ENCODE measurements at regions not wholly inside any gene's neighbourhood (a gene's known extent, or its start where the extent isn't known, plus 50 kb on each side); places are given as distances from the start of the nearest gene placed in this dataset.

DNA sequence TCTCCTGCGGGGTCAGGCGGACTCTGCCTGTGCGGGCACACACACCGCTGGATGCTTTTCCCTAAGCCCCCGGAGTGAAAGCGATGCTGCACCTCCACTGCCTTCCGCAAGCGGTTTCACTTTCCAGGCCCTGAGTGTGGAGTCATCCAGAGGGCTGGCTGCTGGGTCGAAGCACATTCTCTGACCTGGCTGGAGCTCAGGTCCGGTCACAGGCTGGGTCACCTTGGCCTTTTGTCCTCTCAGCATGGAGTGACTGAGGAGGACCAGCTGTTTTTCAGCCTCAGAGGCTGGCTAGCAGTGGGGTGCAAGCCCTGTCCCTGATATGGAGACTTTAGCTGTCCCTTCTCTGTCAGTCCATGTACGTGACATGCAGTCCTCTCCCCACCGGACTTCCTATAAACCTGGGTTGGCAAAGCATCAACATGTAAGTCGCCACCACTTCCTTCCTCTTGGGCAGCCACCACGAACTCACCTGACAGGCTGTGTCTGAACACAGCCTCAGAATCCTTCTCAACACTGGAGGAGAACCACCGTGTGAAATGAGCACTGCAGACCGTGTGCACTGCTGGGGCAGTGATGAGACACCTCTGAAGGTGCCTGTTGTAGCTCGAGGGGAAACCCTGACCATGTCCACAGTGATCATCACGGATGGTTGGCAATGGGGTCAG lies 51.3 kb downstream of the GADD45G start:
- intact Hi-C loops (cut with DNase I) = no loop called here

DNA sequence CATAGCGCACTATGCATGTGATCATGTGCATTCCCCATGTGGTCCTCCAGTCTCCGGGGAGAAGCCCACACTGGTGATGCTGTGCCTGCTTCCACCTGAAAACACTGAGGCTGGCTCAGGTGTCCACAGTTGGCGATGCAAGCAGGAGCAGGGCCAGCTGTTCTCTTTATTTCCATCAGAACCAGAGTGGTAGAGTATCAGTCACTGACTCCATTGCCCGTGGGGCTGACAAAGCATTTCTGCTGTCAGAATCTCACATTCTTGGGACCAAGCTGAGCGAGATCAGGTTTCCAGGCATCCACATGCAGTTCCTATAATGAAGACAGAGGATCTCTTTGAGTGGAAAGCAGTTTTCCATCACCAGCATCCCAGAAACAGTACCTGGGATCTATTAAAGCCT lies 52.5 kb downstream of the GADD45G start:
- intact Hi-C loops (cut with DNase I) = no loop called here
- DNase-seq = no peak

More for the DNA sequence above, 51.3 kb downstream of the GADD45G start:
- peak in 1 of 10 donors; percentile 79 for DNase-seq

DNA sequence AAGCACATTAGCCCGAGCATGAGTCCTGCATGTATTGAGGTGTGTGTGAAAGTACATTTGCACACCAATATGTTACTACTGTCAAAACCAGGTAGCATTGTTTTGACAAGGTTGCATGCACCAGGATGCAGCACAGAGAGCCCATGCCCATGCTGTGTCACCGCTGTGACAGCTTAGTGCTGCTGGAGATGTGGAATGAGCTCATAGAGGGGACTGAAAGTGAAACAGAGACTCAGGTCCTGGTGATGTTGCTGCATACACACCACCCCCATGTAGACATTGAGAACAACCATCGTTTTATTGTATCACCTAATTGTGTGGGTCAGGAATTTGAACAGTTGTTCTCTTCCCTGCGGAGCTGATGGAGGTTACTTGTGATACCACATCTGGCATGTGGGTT lies 53.0 kb downstream of the GADD45G start:
- intact Hi-C loops (cut with DNase I) = no loop called here
- DNase-seq = peak in 1 of 10 donors; percentile 20

DNA sequence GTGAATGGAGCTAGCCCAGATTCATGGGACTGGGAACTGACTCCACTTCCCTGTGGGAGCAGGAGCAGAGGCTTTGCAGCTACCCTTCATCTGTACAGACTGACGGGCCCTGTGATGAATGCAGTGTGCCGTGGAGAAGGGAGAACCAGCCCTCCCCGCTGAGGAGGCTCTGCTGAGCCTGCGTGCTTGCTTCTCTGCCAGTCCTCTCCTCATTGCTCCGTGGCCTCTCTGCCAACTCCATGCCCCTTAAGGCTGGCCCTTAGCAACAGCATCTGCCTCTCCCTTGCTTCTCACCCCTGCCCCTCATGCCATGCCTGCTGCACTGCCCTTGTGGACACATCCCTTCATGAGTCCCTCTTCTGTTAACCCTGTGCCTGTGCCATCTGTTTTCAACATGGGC lies 53.6 kb downstream of the GADD45G start:
- intact Hi-C loops (cut with DNase I) = no loop called here
- peak in 1 of 10 donors; percentile 81 for DNase-seq

DNA sequence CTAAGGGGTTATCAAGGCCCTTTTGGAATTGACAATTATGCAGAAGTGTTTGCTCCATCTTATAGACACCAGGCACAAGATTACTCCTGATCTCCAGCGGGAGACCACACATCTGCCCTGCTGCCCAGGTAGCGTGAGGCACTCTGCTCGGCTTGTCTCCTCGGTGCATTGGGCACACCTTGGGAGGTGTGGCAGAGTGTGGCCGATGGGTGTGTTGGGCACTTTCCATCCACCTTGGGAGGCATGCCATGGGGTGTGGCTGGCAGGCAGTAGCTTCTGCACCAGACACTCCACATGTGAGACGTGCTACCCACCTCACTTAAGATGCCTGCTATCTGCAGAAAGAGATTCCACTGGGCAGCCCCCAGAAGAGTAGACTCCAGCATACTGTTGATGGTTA lies 54.1 kb downstream of the GADD45G start:
- intact Hi-C loops (cut with DNase I) = no loop called here
- DNase-seq = peak in 1 of 10 donors; percentile 62

DNA sequence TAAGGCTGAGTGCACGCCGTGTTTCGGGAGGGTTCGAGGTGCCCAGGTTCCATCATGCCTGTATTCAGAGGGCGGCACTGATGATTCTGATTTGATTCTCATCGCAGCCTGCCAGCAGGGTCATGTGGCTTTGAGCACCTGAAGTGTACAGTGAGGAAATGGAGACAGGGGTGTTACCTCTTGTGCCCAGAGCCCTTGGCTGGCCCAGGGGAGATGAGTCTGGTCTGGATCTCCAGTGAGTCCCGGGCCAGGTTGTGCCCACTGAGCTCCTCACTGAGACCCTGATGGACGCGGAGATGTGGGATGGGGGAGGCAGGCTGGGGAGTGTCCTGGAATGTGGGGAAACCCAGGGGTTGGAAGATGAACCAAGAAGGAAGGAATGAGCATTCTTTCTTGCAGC lies 54.7 kb downstream of the GADD45G start:
- DNase-seq = peak in 1 of 10 donors; percentile 62
- intact Hi-C loops (cut with DNase I) = no loop called here

DNA sequence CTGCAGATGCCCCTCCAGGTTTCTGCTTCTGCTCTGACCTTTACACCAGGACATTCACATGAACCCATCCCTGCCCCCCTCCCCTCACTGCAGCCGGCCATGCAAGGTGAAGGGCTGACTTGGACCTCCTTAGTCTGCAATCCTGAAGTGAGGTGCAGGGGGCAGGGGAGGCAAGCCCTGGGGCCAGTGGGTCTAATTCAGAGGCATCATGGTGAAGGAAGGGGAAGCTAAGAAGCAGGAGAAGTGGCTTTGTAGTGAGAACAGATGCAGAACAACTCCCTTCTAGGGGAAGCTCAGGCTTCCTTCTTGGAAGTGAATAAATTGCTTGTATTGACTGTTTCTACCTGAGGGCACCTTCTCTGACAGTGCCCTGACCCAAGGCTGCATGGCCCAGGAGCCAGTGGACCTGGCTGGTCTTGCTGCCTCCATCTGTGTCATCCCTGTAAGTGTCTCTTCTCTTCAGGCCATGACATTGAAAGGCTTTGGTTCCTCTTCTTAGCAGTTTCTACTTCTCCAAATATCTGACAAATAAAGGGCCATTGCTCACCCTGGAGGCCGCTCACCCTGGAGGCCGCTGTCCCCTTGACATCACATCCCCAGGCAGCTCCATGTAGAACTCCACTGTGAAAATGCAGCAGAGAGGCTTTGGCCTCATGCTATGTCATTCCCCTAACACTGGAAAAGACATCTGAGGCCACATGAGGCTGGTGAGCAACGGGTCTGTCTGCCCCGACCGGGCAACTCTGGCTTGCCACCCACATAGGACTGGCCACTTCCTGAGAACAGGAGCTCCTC lies 55.3 kb downstream of the GADD45G start:
- intact Hi-C loops (cut with DNase I) = loop anchor here (2.0 kb wide), 1 partner anchor 53 kb away; no protein-coding TSS in a partner anchor
- DNase-seq = peak in 1 of 10 donors; percentile 54

DNA sequence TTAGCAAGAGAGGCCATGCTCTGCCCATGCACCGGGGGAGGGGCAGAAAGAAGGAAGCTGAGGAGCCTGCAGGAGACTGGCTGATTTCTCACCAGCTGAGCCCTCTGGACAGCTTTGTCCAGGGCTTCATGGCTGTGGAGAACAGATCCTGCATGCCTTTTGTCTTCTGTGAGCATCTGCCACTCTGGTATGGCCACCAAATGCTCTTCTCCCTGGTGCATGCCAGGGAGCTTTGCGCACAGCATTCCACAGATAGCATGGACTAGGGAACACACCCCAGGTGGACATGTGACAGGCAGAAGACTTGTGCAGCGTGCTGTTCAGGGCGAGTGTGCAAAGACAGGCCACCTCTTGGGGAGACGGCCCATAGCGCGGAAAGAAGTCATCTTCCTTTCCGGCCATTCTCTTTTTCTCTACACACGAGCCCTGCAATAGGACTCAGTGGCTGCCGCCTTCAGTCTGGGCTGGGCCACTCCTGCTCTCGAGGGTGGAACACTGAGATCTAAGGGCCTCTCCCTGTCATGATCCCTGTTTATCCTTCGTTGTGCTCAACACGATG lies 56.7 kb downstream of the GADD45G start:
- DNase-seq = peak in 1 of 10 donors; percentile 79
- intact Hi-C loops (cut with DNase I) = loop anchor here (2.0 kb wide), 1 partner anchor 55 kb away; no protein-coding TSS in a partner anchor

DNA sequence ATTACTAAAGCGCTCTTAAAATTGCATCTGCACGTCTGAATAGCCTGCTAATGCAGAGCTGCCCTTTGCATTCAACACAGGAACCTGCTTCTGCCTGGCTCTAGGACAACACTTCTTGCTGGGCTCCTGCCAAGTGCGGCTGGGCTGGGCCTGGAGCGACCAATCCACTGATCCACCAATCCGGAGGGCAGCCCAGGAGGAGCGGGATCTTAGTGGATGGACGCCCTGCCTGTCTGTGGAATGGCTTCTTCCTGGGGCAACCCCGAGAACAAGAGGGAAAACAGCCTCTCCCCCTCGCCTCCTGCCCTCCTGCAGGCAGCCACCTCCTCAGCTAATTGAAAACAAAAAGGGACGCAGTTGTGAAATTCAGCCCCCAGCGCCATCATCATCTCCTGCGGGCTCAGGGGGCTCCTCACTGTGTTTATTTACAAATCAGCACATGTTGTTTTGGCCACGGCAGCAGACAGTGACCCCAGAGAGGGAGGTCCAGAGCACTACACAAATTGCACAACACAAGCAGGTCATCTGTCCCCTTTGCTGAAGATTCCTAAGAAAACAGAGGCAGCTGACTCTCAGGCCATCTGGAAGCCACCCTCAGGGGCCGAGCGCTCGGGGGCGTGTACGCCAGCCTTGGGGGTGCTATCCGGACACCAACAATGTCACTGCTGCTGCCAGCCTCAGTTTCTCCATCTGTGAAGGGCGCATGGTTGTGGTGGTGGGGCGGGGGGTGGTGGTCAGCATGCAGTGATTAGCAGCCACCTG lies 57.3 kb downstream of the GADD45G start:
- peak; percentile 93 to 99 (median 98) for DNase-seq
- intact Hi-C loops (cut with DNase I) = loop anchor here (2.0 kb wide), 1 partner anchor 55 kb away; no protein-coding TSS in a partner anchor

DNA sequence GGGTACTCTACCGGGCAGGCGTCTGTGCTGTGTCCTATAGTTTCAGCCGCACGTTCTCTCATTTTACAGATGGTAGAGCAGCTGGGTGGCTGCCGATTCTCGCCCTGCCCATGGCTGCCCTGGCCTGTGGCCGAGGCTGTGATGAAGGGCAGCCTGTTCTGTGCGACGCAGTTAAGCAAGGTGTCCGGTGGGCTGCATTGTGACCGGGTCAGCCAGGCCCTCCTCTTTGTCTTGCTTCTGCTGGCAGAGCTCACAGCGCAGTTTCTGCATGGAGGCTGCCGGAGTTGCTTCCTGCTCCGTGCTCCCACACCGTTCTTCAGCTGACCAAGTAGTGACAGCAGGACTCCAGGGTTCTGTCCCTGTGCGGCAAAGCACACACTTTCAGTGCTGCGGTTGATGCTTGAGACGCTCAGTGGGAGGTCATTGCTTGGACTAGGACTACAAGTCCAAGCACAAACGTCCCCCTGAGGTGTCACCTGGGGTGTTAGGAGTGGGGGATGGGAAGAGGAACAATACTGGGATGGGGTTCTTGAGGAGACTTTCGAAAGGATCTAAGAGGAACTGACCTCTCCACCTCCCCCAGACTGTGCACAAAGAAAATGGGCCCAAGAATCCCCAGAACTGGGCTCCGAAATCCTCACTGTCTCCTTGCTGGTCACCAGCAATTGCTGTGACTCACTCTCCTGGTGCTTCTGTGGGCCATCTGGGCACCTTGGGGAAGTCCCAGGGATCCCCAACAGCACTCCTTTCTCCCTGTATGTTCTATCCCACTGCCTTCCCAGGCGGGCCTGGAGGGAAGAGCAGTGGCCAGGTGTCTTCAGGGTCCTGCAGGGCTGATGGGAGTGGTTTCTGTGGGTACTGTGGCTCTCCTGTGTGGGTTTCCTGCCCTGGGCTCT lies 58.2 kb downstream of the GADD45G start:
- intact Hi-C loops (cut with DNase I) = no loop called here
- peak in 1 of 10 donors; percentile 74 for DNase-seq

DNA sequence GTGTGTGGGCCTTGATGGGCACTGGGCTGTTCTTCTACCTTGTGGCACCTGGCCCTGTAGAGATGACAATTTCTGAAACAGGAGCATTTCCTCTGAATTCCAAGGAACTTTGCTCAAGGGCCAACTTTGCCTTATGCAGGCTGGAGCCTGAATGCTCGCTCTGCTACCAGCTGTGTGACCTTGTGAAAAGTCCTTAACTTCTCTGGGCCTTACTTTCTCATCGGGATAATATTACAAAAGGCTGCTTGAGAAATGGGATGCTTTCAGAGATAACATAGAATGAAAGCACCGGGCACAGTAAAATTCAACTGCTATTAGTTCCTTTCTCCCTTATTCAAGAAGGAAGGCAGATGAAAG lies 58.8 kb downstream of the GADD45G start:
- intact Hi-C loops (cut with DNase I) = no loop called here
- DNase-seq = no peak

DNA sequence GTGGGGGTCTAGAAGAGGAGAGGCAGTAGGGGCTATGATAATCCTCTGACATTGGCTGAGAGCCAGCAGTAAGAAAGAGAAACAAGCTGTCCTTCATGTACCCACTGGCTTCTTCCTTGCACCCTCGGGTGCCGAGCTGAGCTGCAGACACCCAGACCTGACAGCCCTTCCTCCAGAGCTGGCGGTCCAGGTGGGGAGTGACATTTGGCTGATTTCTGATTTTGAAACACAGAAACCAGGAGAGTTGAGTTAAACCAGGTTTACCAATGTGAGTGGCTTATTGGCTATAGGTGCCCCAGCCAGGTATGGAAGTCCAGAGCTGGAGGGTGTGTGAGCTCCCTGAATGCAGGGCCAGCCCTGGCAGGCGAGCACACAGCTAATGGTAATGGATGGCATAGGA lies 59.2 kb downstream of the GADD45G start:
- DNase-seq = peak in 1 of 10 donors; percentile 54
- intact Hi-C loops (cut with DNase I) = no loop called here

DNA sequence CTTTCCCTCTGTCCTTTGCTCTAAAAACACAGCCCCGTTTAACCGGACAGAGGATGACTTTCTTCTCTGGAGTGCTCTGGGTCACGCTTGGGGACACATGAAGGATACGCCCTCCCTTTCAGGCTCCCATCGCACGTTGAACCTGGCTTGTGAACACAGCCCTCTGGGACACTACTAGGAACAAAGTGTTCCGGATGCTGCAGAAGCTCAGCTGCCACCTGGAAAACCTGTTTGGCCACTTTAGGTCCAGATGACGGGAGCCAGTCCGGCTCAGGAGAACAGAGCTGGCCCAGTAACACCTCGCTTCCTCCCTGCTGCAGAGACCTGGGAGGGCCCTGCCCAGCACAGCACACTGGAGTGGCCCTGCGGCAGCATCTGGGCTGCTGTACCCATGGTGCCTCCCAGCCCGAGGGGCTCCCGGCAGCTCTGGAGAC lies 60.1 kb downstream of the GADD45G start:
- intact Hi-C loops (cut with DNase I) = no loop called here
- peak in 1 of 10 donors; percentile 74 for DNase-seq

DNA sequence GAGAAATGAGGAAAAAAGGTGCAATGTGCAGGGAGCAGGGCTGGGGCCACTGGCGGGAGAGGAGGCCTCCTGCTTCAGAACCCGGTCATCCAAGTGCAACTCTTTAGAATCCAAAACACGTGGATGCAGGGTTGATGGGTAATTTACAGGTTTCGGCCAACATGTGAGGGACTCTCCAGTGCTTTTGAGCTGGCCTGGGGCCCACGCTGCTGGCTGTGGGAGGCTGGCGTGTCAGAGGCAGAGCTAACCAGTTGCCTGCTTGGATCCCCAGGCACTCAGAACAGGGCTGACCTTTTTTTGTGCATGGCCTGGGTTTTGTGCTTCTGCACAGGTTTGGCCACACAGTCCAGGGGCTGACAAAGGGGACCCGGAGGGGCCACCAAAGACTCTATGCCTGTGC lies 61.6 kb downstream of the GADD45G start:
- DNase-seq = peak in 1 of 10 donors; percentile 41
- intact Hi-C loops (cut with DNase I) = no loop called here

DNA sequence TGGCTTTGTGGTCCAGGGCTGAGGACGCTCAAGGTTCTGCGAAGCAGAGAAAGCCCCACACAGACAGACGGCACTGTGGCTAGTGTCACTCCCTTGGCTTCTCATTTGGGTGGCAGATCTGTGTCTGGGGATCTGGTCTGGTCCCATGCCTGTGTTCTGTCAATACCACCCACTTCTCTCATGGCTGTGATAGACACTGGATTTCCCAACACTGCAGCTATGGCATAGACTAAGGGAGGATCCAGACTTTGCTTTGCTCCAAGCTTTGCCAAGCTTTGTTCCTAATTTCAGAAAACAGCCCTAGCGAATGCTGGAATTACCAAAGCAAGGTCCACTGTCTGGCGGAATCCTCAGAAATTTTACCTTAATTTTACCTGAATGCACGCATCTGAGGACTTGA lies 62.1 kb downstream of the GADD45G start:
- intact Hi-C loops (cut with DNase I) = no loop called here
- no peak for DNase-seq

DNA sequence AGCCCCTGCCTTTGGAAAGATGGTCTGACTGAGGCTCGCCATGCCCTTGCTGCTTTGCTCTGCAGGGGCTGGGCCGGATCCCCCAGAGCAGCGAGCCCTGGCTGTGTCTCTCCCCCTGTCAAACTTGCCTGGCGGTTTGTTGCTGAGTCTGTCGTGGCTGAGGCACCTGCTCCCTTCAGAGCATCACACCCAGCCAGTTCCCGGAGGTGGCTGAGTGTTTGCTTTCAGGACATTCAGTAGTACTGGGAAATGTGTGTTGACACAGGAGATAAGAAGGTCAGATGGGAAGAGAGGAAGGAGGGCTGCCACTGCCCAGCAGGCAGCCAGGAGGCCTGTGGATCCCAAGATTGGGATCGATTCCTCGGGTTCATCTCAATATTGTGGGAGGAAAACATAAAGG lies 62.9 kb downstream of the GADD45G start:
- peak in 1 of 10 donors; percentile 45 for DNase-seq
- intact Hi-C loops (cut with DNase I) = no loop called here

DNA sequence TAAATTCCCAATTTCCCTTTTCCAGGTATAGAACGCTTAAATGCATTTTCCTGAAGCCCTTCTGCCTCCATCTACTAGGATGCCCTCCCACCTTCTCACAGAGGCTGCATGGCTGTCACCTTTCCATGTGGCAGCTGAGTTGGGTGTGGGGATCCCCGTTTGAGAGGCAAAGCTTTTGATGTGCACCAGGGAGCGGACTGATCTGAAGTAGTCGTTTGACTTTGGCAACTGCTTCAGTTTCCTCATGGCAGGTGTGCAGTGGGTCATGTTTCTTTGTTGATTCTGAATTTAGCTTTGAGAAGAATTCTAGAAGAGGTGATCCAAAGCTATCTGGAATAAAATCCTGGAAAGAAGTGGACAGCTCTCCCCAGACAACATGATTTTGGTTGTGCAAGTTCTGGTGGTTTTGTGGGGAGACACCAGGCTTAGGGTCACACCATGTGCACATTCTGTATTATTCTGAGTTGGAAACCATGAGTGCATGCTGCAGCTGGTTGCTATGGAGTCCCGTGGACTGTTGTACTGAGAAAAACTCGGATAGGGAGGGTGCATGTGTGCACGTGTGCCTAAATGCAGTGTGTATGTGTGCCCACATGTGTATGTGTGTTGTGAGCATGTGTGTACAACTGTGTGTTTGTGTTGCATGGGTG lies 63.5 kb downstream of the GADD45G start:
- intact Hi-C loops (cut with DNase I) = no loop called here
- peak in 1 of 10 donors; percentile 32 for DNase-seq

DNA sequence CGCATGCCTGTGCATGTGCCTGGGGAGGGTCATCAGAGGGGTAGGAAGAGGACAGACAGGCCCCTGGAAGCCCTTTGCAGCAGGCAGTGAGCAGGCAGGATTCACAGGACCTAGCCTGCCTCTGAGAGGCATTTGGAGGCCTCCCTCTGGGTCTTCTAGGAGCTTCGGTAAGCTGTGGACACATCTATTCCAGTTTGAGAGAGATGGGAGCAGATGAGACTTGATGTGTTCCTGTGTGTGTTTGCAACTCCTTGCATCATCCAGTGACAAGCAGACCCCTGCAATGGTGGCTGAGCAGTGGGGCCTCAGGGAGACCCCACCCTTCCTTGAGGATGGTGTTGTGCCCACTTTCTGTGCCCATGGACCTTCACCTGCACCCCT lies 64.0 kb downstream of the GADD45G start:
- intact Hi-C loops (cut with DNase I) = no loop called here
- DNase-seq = peak in 1 of 10 donors; percentile 36

DNA sequence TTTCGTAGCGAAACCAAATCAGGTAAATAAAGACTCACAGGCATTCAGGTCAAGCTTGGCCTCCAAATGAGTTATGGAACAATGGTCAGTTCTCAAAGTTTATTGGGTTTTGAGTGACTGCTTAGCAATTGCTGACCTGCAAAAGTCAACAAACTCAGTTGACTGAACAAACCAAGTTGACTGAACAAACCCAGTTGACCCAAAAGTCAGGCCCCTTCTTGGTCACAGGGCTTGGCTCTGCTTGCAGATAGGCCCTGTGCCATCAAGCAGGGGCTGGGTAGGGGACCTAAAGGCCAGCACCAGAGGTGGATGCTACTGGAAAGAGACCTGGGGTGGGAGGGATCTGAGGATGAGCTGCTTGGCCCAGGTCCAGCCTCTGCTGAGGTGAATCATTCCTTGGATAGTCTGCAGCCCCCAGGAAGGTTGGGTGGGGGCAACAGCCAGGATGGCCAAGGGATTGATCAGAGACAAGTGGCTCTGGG lies 64.6 kb downstream of the GADD45G start:
- DNase-seq = peak in 1 of 10 donors; percentile 52
- intact Hi-C loops (cut with DNase I) = no loop called here
